ENCODE measurements at regions not wholly inside any gene's neighbourhood (a gene's known extent, or its start where the extent isn't known, plus 50 kb on each side); places are given as distances from the start of the nearest gene placed in this dataset.
"Not testable (repeated sequence)": the region's sequence is repeated elsewhere in the genome, so short reads cannot be mapped to it uniquely, and the experiment has no call there.

DNA sequence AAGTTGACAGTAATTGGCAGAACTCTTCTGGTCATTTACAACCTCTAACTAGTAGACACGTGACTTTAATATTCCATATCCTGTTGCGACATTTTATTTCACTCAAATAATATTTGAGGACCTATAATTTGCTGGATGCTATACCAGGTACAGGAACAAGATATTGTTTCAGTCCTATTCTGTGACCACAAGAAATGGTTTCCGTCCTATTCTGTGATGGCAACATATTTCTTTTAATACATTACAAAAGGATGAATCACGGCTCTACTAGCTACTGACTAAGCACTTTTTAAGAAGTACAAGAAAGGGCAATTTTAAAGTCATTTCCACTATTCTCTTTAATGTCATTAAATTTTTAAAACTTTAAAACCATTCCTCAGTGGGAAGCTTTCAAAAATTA is 400.2 kb downstream of the CNTN3 start:
- Histone ChIP-seq H3K27me3 (ENCODE audit: insufficient read depth, poor library complexity, severe bottlenecking) (no peaks in the 10 kb centered on the region), H3K9me3 (ENCODE audit: severe bottlenecking) (no peaks in the 10 kb centered on the region), H3K27ac (ENCODE audit: poor library complexity, severe bottlenecking) (no peak overlapping the region), H3K36me3 (ENCODE audit: low read depth) (no peaks in the 10 kb centered on the region), H3K4me1 (ENCODE audit: insufficient read depth, poor library complexity, severe bottlenecking) (no peaks in the 10 kb centered on the region), H3K4me3 (ENCODE audit: severe bottlenecking) (no peak overlapping the region)
- no peak for ATAC-seq (ENCODE audit: low read depth)
- TF ChIP-seq, protein P1, sequence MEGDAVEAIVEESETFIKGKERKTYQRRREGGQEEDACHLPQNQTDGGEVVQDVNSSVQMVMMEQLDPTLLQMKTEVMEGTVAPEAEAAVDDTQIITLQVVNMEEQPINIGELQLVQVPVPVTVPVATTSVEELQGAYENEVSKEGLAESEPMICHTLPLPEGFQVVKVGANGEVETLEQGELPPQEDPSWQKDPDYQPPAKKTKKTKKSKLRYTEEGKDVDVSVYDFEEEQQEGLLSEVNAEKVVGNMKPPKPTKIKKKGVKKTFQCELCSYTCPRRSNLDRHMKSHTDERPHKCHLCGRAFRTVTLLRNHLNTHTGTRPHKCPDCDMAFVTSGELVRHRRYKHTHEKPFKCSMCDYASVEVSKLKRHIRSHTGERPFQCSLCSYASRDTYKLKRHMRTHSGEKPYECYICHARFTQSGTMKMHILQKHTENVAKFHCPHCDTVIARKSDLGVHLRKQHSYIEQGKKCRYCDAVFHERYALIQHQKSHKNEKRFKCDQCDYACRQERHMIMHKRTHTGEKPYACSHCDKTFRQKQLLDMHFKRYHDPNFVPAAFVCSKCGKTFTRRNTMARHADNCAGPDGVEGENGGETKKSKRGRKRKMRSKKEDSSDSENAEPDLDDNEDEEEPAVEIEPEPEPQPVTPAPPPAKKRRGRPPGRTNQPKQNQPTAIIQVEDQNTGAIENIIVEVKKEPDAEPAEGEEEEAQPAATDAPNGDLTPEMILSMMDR (IDR thresholded peaks at IDR 0.05; ENCODE audit: poor library complexity, severe bottlenecking), result no peak
- DNase-seq (ENCODE audit: low spot score), result no peak

DNA sequence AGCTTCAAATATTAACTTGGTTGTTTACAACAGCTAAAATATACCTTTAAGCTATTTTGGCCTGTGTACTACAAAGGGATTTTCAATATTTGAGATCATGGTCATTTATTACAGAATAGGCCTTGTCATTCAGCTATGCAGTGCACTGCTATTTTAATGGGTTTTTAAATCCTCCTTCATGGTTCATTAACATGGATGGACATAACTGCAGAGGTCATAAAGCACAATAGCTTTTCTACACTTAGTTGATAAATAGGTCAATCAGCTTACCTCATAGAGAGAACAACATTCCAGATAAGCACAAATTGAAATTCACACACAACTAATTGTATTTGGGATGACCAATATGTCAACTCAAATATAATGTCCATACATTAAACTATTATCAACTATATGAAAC is 403.7 kb downstream of the CNTN3 start:
- H3K4me1 ChIP-seq (ENCODE audit: insufficient read depth, poor library complexity, severe bottlenecking), result no peaks in the 10 kb centered on the region
- ATAC-seq (ENCODE audit: low read depth) (no peak), DNase-seq (ENCODE audit: low spot score) (no peak)
- no peak overlapping the region for H3K27ac ChIP-seq (ENCODE audit: poor library complexity, severe bottlenecking)
- no peaks in the 10 kb centered on the region for H3K27me3 ChIP-seq (ENCODE audit: insufficient read depth, poor library complexity, severe bottlenecking)
- TF ChIP-seq, protein P1 (IDR thresholded peaks at IDR 0.05; ENCODE audit: poor library complexity, severe bottlenecking), result no peak
- H3K4me3 ChIP-seq (ENCODE audit: severe bottlenecking), result no peak overlapping the region
- no peaks in the 10 kb centered on the region for H3K9me3 ChIP-seq (ENCODE audit: severe bottlenecking)
- H3K36me3 ChIP-seq (ENCODE audit: low read depth), result no peaks in the 10 kb centered on the region

DNA sequence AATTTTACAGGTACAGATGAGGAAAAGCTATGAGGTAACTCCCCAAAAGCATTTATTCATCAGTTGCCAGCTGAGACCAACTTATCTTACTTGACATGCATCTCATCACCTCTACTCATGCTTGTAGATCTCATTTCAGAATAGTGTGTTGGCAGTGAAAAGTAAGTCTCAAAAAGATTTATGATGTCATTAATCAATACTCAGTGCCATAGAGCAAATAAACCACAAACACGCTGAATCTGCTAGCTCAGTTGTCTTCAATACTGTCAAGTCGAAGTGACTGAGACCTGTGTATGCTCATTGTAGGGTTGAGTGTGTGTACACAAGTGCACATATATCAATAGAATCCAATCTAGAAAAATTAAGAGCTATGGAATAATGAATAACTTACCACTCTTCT is 413.5 kb downstream of the CNTN3 start:
- no peaks in the 10 kb centered on the region for H3K36me3 ChIP-seq (ENCODE audit: low read depth)
- TF ChIP-seq, protein P1 (IDR thresholded peaks at IDR 0.05; ENCODE audit: poor library complexity, severe bottlenecking), result no peak
- no peaks in the 10 kb centered on the region for H3K9me3 ChIP-seq (ENCODE audit: severe bottlenecking)
- DNase-seq (ENCODE audit: low spot score) (no peak), ATAC-seq (ENCODE audit: low read depth) (no peak)
- no peak overlapping the region for H3K27ac ChIP-seq (ENCODE audit: poor library complexity, severe bottlenecking)
- no peak overlapping the region for H3K4me3 ChIP-seq (ENCODE audit: severe bottlenecking)
- H3K27me3 ChIP-seq (ENCODE audit: insufficient read depth, poor library complexity, severe bottlenecking), result no peaks in the 10 kb centered on the region
- no peaks in the 10 kb centered on the region for H3K4me1 ChIP-seq (ENCODE audit: insufficient read depth, poor library complexity, severe bottlenecking)

DNA sequence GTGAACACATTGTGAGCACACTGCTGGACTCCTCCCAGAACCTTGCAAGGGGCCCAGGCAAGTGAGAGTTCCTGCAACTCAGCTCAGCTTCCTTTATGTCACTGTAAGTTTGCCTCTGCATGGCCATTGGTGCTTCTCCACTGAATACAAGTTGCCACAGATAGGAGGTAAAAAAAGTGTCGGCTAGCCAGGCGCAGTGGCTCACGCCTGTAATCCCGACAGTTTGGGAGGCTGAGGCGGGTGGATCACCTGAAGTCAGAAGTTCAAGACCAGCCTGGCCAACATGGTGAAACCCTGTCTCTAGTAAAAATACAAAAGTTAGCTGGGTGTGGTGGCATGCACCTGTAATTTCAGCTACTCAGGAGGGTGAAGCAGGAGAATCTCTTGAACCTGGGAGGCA is 435.8 kb downstream of the CNTN3 start:
- not testable (repeated sequence) for ATAC-seq (ENCODE audit: low read depth); H3K27me3 ChIP-seq (ENCODE audit: insufficient read depth, poor library complexity, severe bottlenecking); H3K36me3 ChIP-seq (ENCODE audit: low read depth); H3K9me3 ChIP-seq (ENCODE audit: severe bottlenecking); DNase-seq (ENCODE audit: low spot score); H3K4me1 ChIP-seq (ENCODE audit: insufficient read depth, poor library complexity, severe bottlenecking); H3K27ac ChIP-seq (ENCODE audit: poor library complexity, severe bottlenecking); H3K4me3 ChIP-seq (ENCODE audit: severe bottlenecking)

DNA sequence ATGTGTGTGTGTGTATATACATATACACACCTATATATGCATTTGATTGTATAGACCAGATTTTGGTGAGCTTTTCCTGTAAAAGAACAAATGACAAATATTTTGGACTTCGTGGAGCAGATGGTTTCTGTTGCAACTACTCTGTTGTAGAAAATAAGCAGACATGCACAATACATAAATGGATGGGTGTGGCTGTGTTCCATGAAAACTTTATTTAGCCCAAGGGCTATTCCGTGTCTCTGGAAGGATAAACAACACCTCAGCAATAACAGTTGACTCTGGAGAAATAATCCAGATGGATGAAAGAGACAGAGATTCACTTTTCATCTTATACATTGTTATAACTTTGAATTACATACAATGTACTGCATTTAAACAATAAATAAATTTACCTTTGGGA is 441.4 kb downstream of the CNTN3 start:
- no peak overlapping the region for H3K27ac ChIP-seq (ENCODE audit: poor library complexity, severe bottlenecking)
- TF ChIP-seq, protein P1 (IDR thresholded peaks at IDR 0.05; ENCODE audit: poor library complexity, severe bottlenecking), result no peak
- H3K4me3 ChIP-seq (ENCODE audit: severe bottlenecking), result no peak overlapping the region
- DNase-seq (ENCODE audit: low spot score) (no peak), ATAC-seq (ENCODE audit: low read depth) (no peak)
- H3K9me3 ChIP-seq (ENCODE audit: severe bottlenecking), result no peaks in the 10 kb centered on the region
- H3K27me3 ChIP-seq (ENCODE audit: insufficient read depth, poor library complexity, severe bottlenecking), result no peaks in the 10 kb centered on the region
- H3K36me3 ChIP-seq (ENCODE audit: low read depth), result no peaks in the 10 kb centered on the region
- no peaks in the 10 kb centered on the region for H3K4me1 ChIP-seq (ENCODE audit: insufficient read depth, poor library complexity, severe bottlenecking)

Data from RWPE2 (cell line).